COLO829 (cell line): ENCODE measurements at regions not wholly inside any gene's neighbourhood (a gene's known extent, or its start where the extent isn't known, plus 50 kb on each side); places are given as distances from the start of the nearest gene placed in this dataset.
"Not testable (repeated sequence)": the region's sequence is repeated elsewhere in the genome, so short reads cannot be mapped to it uniquely, and the experiment has no call there.

Experiments
- DNase-seq: peaks from one replicate; pipeline ENCODE4 v3.0.0; 2012; ENCODE audit warnings: low spot score

DNA sequence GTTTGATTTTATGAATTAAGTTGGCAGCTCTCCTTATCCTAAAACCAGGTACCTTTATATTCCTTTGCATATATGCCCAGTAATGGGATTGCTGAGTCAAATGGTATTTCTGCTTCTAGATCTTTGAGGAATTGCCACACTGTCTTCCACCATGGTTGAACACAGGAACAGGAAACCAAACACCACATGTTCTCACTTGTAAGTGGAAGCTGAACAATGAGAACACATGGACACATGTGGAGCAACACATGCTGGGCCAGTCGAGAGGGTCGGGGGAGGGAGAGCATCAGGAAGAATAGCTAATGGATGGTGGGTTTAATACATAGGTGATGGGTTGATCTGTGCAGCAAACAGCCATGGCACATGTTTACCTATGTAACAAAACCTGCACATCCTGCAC lies 214.6 kb downstream of the BLID start:
- DNase-seq, result not testable (repeated sequence)

DNA sequence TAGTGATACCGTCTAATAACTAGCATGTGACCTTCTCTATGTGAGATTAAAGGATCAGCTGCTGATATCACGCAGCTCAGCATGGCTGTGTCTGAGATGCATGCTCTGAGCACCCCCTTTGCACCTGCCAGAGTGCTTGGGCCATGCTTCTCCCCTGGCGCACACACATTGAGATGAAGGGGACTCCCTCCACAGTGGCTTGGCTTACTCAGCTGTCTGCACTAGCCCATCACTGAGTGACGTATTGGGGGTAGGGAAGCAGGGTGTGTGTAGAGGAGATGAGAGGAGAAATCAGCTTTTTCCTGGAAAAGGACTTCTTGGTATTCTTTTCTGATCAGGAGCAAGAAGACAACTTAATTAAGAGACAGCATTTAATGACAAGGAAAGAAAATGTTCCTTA lies 216.5 kb downstream of the BLID start:
- DNase-seq, result no peak

DNA sequence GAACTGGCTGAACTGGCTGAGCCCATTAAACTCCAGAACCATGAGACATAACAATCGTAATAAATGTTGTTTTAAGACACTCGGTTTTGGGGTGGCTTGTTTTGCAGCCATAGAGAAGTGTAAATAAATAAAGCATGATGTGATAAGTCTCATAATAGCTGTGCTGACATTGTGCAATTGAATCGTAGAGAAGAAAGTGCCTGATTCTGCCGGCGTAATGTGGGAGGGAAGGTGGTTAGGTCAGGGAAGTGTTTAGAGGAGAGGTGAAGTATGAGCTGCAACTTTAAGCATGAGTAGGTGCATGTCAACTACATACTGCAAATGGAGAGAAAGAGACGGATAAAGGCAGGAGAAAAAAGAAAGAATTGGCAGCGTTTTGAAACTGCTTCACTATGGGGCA lies 217.1 kb downstream of the BLID start:
- DNase-seq, result no peak

- DNase-seq, result no peak
Observed at GRCh38 chr11:121895919-121896318, 220.1 kb downstream of the BLID start.

- no peak for DNase-seq
Observed at GRCh38 chr11:121894581-121894980, 221.4 kb downstream of the BLID start.

DNA sequence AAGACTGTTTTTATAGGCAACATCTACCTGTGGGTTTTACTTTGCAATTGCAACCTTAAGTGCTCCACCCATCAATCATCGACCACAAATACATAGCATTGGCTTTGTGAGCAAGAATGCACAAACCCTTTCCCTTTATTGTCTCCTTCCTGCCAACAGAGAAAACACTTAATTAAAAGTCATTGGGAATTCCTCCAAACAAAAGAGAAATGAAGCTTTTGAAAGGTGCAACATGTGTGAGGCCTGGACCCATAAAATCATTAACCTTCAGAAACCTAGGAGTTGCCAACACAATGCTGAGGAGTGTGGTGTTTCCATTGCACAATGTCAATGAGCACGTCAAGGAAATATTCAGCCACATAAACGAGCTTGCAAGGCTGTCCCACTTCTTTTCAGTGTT lies 223.2 kb downstream of the BLID start:
- no peak for DNase-seq

DNA sequence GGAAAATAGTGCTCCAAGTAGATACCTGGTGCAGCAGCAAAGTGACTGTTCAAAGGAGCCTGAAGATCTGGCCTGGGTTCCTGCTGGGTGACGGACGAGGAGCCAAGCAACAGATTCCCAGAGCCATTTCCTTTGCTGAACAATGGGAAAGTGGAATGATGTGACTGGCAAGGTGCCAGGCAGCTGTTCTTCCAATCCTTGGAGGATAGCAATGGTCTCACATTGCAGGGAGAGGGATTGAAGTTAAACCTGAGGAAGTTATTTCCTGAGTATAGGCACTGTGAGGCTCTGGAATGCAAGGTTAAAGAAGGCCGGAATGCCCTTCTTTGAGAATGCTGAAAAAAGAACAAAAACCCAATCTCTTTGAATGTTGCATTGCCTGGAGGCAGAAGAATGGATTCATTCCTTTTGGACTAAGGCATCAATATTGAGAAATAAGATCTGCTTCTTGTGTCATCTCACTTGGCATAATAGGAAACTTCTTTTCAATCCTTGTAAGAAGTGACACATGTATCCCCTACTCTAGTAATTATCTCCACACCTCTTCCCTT lies 223.8 kb downstream of the BLID start:
- DNase-seq, result no peak

- no peak for DNase-seq
Observed at GRCh38 chr11:121890946-121891515, 225.0 kb downstream of the BLID start.

GRCh38 chr11:121890377-121890776 lies 225.6 kb downstream of the BLID start:
- DNase-seq, result no peak

DNA sequence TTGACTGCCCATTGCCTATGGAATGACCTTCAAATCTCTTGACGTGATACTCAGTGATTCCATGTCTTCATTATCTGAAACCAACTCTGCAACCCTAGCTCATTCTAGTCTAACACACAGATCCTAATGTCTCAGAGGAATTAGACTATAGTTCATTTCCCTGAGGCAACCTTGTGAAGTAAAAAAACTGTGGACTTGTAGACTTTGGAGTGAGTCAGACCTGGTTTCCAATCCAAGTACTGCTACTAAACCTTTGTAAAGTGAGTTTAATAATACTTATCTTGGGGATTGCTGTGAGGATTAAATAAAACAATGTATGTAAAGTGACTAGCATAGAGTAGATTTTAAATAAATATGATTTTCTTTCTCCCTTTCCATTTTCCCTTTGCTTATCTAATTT lies 226.1 kb downstream of the BLID start:
- DNase-seq, result peak; percentile 4

GRCh38 chr11:121889186-121889585 lies 226.8 kb downstream of the BLID start:
- no peak for DNase-seq

DNA sequence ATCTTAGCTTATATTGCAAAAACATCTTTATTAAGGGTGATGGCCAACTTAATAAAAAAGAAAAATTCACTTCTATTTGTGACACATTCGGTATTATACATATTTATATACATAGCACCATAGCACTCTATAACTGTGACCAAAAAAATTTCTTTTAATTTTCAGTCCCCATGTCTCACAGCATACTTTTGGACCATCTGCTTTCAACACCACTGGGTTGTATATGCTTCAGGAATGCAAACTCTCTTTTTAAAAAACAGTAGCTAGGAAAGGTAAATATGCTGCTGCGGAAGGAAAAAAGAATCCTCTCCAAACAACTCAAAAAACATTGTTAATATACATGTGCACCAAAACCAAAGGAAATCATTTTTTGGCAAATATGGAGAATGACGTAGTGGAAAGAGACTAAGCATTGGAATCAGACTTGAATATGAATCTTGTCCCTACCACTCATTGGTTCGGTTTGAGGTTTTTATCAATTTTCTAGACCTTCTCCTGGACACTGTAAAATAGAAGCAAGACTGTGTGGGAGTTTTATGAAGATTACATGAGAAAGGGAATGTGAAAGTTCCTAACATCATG lies 227.9 kb downstream of the BLID start:
- DNase-seq, result no peak

GRCh38 chr11:121887569-121887968 lies 228.4 kb downstream of the BLID start:
- DNase-seq, result no peak

GRCh38 chr11:121886996-121887395 lies 229.0 kb downstream of the BLID start:
- no peak for DNase-seq

- DNase-seq, result no peak
Observed at GRCh38 chr11:121886005-121886734, 229.8 kb downstream of the BLID start.

DNA sequence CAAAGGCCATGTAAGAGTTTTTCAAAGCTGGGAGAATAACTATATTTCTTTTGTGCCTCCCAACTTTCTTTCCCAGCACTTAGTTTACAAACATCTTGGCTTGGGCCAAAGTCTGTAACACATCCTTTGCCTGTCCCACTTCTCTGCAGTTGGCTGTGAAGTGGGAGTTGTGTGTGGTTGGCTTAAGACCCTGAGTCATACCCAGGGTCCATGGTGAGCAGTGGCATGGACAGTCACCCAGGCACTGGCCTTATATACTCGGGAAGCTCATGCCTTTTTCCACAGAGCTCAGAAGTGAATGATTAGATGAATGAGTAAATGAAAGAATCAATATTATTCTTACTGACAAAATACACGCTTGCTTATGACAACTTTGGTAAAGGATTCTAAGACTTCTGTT lies 231.4 kb downstream of the BLID start:
- DNase-seq, result no peak

- DNase-seq, result no peak
Observed at GRCh38 chr11:121881806-121882205, 234.2 kb downstream of the BLID start.

- DNase-seq, result no peak
Observed at GRCh38 chr11:121877152-121877551, 238.9 kb downstream of the BLID start.

- no peak for DNase-seq
Observed at GRCh38 chr11:121873766-121874165, 242.2 kb downstream of the BLID start.

DNA sequence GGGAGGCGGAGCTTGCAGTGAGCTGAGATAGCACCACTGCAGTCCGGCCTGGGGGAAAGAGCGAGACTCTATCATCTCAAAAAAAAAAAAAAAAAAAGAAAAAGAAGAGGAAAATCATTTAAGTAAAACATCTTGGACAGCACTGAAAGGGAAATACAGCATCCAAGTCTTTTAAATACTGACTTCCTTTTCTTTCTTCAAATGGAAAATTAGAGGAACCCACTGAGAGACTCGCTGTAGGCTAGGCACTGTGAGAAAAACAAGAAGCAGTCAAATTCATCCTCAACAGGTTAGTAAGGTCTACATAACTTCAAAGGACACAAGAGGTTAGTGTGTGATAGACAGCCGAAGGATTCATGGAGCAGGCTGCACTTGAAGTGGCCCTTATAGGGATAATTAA lies 243.7 kb downstream of the BLID start:
- DNase-seq, result no peak

DNA sequence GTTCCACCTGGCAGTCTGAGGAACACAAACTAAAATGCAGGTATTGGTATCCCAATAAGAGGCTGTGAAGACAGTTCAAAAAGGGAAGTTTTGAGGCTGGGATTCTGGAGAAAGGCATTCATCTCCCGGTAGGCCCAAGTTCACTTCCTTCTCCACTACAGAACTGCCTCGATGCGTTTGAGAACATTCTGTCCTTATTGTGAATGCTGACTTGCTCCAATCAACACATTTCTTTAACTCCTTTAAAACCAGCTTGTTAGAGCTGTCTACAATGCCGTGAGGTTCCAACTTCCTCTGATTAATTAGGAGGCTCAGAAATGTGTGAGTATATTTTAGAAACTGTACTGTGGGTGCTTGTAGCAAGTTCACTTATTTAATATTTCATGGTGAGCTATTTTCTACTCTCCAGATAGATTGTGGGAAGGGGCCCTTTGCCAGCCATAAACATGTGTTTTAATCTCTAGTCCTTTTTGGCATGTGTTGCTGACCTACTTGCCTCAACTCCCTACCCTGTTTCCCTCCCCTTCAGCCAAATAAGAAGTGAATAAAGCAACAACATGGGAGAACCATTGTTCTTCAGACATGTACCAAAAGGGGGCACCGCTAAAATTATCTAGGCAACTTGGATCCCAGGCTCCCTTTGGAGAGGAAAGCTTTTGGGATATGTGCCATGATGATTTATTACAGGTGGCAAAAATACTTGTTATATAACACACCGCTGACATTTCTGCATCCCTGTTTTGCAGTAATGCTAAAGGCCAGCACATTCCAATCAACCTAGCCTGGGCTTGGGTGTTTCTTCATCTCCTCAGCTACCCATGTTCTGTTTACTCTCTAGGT lies 245.6 kb downstream of the BLID start:
- no peak for DNase-seq

DNA sequence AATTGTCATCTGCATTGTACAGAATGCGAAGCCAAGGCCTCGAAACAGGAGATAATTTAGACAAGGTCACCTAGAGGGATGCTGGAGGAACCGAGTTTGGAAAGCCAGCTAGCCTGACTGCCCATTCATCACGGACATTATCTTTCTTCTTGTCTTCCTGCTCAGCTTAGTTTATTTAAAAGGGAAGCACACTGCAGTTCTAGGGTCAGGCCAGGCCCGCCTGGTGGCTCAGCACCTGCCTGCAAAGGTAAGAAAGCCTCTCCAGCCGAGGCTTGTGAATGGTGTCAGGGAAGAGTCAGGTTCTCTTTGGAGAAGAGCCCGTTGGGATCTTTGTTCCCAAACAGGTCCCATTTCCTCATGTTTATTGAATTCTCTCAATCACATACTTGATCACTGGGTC lies 246.5 kb downstream of the BLID start:
- no peak for DNase-seq

DNA sequence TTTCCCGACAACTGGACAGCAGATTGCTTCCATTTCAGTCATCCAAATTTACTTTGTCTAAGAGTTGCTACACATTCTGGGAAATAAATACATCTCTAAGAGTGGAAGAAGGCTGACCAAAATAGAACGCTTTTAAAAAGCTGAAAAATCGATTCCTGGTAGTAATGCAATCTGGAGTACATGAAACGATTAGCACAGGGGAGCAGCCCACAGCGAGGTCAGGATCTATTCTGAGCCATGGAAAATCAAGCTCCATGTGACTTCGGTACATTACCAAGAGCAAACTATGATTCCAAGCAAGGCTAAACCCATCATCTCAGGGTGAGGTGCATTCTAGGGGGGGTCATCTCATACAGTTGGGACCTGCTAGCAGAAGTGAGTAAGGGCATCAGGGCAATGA lies 249.3 kb downstream of the BLID start:
- DNase-seq, result no peak
